ENCODE measurements at regions not wholly inside any gene's neighbourhood (a gene's known extent, or its start where the extent isn't known, plus 50 kb on each side); places are given as distances from the start of the nearest gene placed in this dataset.

GRCh38 chr16:87252269-87252970 is 64.8 kb downstream of the C16orf95 start:
- TF ChIP-seq GATA2 (IDR thresholded peaks at IDR 0.05; ENCODE audit: low read depth, low read length) (no peak), GATA3 (IDR thresholded peaks at IDR 0.05; ENCODE audit: low read depth, low read length) (no peak)
